ENCODE measurements at regions not wholly inside any gene's neighbourhood (a gene's known extent, or its start where the extent isn't known, plus 50 kb on each side); places are given as distances from the start of the nearest gene placed in this dataset.

DNA sequence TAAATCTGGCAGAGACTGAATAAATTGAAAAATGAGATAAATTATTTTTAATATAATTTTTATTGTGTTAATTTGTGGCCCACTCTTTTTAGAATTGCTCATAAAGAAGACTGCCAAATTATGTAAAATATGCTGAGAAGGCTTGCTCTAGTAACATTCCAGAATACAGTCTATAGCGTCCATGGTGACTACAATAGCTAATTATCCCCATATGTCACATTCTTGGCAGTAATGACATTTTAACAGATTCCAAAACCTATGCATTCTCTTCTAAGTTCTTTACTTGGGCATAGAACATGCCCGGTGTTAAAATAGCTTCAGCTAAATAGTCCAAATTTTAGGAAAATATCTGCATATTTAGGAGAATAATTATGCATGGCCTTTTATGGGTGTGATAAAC, 697.0 kb upstream of the SEMA6A start:
- Histone ChIP-seq H3K9ac (ENCODE audit: control insufficient read depth, insufficient read depth, low read length) (no peak overlapping the region), H3K36me3 (ENCODE audit: control insufficient read depth in 2 of 2, insufficient read depth in 2 of 2, low read length in 1 of 2) (no peaks in the 10 kb centered on the region), H3K27ac (ENCODE audit: control insufficient read depth, insufficient read depth) (no peak overlapping the region), H2AFZ (ENCODE audit: control insufficient read depth, low read depth, low read length) (no peak overlapping the region), H3K9me3 (replicated peaks; ENCODE audit: control insufficient read depth, insufficient read depth, low read length) (no peaks in the 10 kb centered on the region), H3K79me2 (ENCODE audit: control insufficient read depth, insufficient read depth, low read length) (no peaks in the 10 kb centered on the region), H3K27me3 (replicated peaks in 1 of 2; ENCODE audit: control insufficient read depth in 2 of 2, insufficient read depth in 2 of 2, low read length in 1 of 2) (no peaks in the 10 kb centered on the region), H4K20me1 (ENCODE audit: control insufficient read depth, insufficient read depth) (no peaks in the 10 kb centered on the region), H3K4me1 (ENCODE audit: control insufficient read depth, insufficient read depth, low read length) (no peaks in the 10 kb centered on the region), H3K4me2 (ENCODE audit: control insufficient read depth, insufficient read depth) (no peak overlapping the region), H3K4me3 (no peak overlapping the region)
- RAD21 ChIA-PET (ENCODE audit: unreplicated experiment) = no interaction called here
- POLR2A ChIA-PET = no interaction called here
- BruUV-seq (replicated peaks) = no TSS peak
- in situ Hi-C loops (cut with MboI) (no loop called here), intact Hi-C loops (cut with micrococcal nuclease; ENCODE audit: unreplicated experiment) (no loop called here)
- 15% methylated on average over 2 of the region's 2 CpGs for WGBS (ENCODE audit: insufficient coverage, insufficient replicate concordance, low lambda C conversion rate, missing lambda C conversion rate)
- TF ChIP-seq, protein P1, sequence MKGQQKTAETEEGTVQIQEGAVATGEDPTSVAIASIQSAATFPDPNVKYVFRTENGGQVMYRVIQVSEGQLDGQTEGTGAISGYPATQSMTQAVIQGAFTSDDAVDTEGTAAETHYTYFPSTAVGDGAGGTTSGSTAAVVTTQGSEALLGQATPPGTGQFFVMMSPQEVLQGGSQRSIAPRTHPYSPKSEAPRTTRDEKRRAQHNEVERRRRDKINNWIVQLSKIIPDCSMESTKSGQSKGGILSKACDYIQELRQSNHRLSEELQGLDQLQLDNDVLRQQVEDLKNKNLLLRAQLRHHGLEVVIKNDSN (IDR thresholded peaks at IDR 0.05; ENCODE audit: borderline replicate concordance, extremely low read length, insufficient read depth, low read depth, low read length) = no peak
- TF ChIP-seq, protein P2, sequence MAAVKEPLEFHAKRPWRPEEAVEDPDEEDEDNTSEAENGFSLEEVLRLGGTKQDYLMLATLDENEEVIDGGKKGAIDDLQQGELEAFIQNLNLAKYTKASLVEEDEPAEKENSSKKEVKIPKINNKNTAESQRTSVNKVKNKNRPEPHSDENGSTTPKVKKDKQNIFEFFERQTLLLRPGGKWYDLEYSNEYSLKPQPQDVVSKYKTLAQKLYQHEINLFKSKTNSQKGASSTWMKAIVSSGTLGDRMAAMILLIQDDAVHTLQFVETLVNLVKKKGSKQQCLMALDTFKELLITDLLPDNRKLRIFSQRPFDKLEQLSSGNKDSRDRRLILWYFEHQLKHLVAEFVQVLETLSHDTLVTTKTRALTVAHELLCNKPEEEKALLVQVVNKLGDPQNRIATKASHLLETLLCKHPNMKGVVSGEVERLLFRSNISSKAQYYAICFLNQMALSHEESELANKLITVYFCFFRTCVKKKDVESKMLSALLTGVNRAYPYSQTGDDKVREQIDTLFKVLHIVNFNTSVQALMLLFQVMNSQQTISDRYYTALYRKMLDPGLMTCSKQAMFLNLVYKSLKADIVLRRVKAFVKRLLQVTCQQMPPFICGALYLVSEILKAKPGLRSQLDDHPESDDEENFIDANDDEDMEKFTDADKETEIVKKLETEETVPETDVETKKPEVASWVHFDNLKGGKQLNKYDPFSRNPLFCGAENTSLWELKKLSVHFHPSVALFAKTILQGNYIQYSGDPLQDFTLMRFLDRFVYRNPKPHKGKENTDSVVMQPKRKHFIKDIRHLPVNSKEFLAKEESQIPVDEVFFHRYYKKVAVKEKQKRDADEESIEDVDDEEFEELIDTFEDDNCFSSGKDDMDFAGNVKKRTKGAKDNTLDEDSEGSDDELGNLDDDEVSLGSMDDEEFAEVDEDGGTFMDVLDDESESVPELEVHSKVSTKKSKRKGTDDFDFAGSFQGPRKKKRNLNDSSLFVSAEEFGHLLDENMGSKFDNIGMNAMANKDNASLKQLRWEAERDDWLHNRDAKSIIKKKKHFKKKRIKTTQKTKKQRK (IDR thresholded peaks at IDR 0.05; ENCODE audit: low read depth, low read length) = no peak
- TF ChIP-seq CBFB (IDR thresholded peaks at IDR 0.05; ENCODE audit: low read depth) = no peak
- no peak for TF ChIP-seq MXI1 (IDR thresholded peaks at IDR 0.05; ENCODE audit: low read depth, low read length)
- no peak for TF ChIP-seq TBL1XR1 (IDR thresholded peaks at IDR 0.05; ENCODE audit: low read depth, low read length)
- CTCF ChIA-PET = no interaction called here
- FAIRE-seq (no peak), DNase-seq (ENCODE audit: low read depth, low spot score) (no peak), ATAC-seq (no peak)
- SMC1A ChIA-PET (ENCODE audit: uncharacterized antibody, unreplicated experiment) = no interaction called here

All from GM12878 (cell line).